ENCODE measurements at regions not wholly inside any gene's neighbourhood (a gene's known extent, or its start where the extent isn't known, plus 50 kb on each side); places are given as distances from the start of the nearest gene placed in this dataset.

DNA sequence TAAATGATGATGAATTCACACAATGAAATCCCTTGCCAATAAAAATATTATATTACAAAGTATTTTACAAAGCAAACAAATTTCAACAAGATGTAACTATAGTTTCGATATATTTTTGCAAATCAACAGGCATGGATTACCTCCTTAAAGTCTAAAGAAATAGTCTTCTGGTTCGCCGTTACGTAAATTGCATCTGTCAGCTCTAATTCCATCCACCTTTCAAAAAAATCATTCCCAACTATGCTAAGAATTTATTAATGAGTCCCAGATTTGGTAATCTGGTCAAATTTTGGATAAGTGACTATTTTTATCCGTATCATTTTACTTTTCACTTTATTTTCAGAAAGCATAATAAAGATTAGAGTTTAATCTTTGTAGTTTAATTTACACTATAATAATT is 1984.9 kb downstream of the EFNA5 start:
- Histone ChIP-seq H3F3A (ENCODE audit: insufficient read depth, low read length) (no peaks in the 10 kb centered on the region), H3K36me3 (ENCODE audit: insufficient read depth, low read length) (no peaks in the 10 kb centered on the region), H3K9me3 (ENCODE audit: low read length) (no peaks in the 10 kb centered on the region), H3K79me2 (ENCODE audit: insufficient read depth, low read length) (no peaks in the 10 kb centered on the region), H3K4me3 (ENCODE audit: low read depth, low read length, poor library complexity, severe bottlenecking) (no peak overlapping the region), H3K4me2 (ENCODE audit: low read length) (no peak overlapping the region), H3K4me1 (ENCODE audit: insufficient read depth, low read length, severe bottlenecking) (no peaks in the 10 kb centered on the region), H2AFZ (ENCODE audit: low read length) (no peak overlapping the region), H4K20me1 (ENCODE audit: insufficient read depth, low read length) (no peaks in the 10 kb centered on the region), H3K9me2 (ENCODE audit: low read depth, low read length) (no peaks in the 10 kb centered on the region), H3K9ac (ENCODE audit: low read length) (no peak overlapping the region), H3K27ac (ENCODE audit: low read depth, low read length, poor library complexity, severe bottlenecking) (no peak overlapping the region), H3K27me3 (ENCODE audit: insufficient read depth, low read length) (no peaks in the 10 kb centered on the region)
- TF ChIP-seq CTCF (IDR thresholded peaks at IDR 0.05; ENCODE audit: low read length) (no peak), EZH2 (IDR thresholded peaks at IDR 0.05; ENCODE audit: borderline replicate concordance, low read length) (no peak)

DNA sequence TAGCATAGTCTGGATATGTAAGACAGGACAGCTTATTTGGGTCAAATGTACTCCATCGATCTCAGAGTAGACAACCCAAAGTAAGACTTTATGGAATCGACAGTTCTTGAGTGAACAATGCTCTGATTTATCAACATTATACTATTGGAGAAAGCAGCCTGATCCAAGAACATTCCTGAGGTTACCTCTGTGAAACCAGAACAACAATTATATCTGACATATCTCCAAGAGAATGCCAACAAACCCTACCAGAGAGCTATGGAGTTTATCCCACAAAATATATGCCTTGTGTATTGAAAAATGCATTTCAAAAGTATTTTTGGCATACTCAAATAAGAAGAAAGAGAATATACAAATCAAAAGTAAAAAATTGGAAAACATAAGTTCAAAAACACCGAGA is 1985.9 kb downstream of the EFNA5 start:
- H4K20me1 ChIP-seq (ENCODE audit: insufficient read depth, low read length) = no peaks in the 10 kb centered on the region
- no peaks in the 10 kb centered on the region for H3K36me3 ChIP-seq (ENCODE audit: insufficient read depth, low read length)
- no peaks in the 10 kb centered on the region for H3K9me2 ChIP-seq (ENCODE audit: low read depth, low read length)
- H3K9me3 ChIP-seq (ENCODE audit: low read length) = no peaks in the 10 kb centered on the region
- no peak overlapping the region for H3K27ac ChIP-seq (ENCODE audit: low read depth, low read length, poor library complexity, severe bottlenecking)
- TF ChIP-seq EZH2 (IDR thresholded peaks at IDR 0.05; ENCODE audit: borderline replicate concordance, low read length) = no peak
- no peak for TF ChIP-seq CTCF (IDR thresholded peaks at IDR 0.05; ENCODE audit: low read length)
- no peaks in the 10 kb centered on the region for H3K4me1 ChIP-seq (ENCODE audit: insufficient read depth, low read length, severe bottlenecking)
- no peak overlapping the region for H3K4me2 ChIP-seq (ENCODE audit: low read length)
- no peaks in the 10 kb centered on the region for H3F3A ChIP-seq (ENCODE audit: insufficient read depth, low read length)
- H2AFZ ChIP-seq (ENCODE audit: low read length) = no peak overlapping the region
- H3K27me3 ChIP-seq (ENCODE audit: insufficient read depth, low read length) = no peaks in the 10 kb centered on the region
- no peak overlapping the region for H3K4me3 ChIP-seq (ENCODE audit: low read depth, low read length, poor library complexity, severe bottlenecking)
- H3K9ac ChIP-seq (ENCODE audit: low read length) = no peak overlapping the region
- no peaks in the 10 kb centered on the region for H3K79me2 ChIP-seq (ENCODE audit: insufficient read depth, low read length)

DNA sequence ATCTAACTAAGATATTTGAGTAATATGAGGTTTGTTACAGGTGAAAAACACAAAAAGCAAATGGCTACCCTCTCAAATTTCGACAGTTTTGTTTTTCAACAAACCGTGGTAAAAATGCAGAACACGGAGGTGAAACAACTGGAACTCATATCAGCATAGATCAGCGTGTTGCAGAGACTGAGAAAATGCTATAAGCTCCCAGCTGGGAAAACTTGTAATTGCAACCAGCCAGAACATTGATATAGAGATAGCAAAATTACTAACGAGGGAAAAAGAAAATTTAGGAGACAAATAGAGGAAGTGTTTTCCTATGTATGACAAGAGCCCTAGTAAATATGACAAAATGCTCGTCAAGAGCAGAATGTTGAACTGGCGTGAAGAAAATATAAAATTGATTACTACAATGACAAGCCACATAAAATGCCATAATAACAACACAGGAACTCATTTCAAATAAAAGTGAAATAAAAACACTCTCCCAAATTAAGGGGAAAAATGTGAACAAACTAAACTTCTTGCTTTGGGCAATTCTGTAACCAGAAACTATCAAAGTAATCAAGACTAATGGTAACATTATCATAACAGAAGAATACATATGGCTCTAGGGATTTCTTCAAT is 1989.8 kb downstream of the EFNA5 start:
- TF ChIP-seq EZH2 (IDR thresholded peaks at IDR 0.05; ENCODE audit: borderline replicate concordance, low read length) (no peak), CTCF (IDR thresholded peaks at IDR 0.05; ENCODE audit: low read length) (no peak)
- Histone ChIP-seq H3K79me2 (ENCODE audit: insufficient read depth, low read length) (no peaks in the 10 kb centered on the region), H3K9ac (ENCODE audit: low read length) (no peak overlapping the region), H3K4me2 (ENCODE audit: low read length) (no peak overlapping the region), H3K4me3 (ENCODE audit: low read depth, low read length, poor library complexity, severe bottlenecking) (no peak overlapping the region), H3K9me2 (ENCODE audit: low read depth, low read length) (no peaks in the 10 kb centered on the region), H3K27me3 (ENCODE audit: insufficient read depth, low read length) (no peaks in the 10 kb centered on the region), H3K36me3 (ENCODE audit: insufficient read depth, low read length) (no peaks in the 10 kb centered on the region), H3F3A (ENCODE audit: insufficient read depth, low read length) (no peaks in the 10 kb centered on the region), H2AFZ (ENCODE audit: low read length) (no peak overlapping the region), H3K4me1 (ENCODE audit: insufficient read depth, low read length, severe bottlenecking) (no peaks in the 10 kb centered on the region), H3K27ac (ENCODE audit: low read depth, low read length, poor library complexity, severe bottlenecking) (no peak overlapping the region), H3K9me3 (ENCODE audit: low read length) (no peaks in the 10 kb centered on the region), H4K20me1 (ENCODE audit: insufficient read depth, low read length) (no peaks in the 10 kb centered on the region)
